Neutrophil (primary cell): ENCODE measurements at regions not wholly inside any gene's neighbourhood (a gene's known extent, or its start where the extent isn't known, plus 50 kb on each side); places are given as distances from the start of the nearest gene placed in this dataset.
A peak's percentile ranks its signal among the peaks of the same experiment; 100 is the strongest.

Experiments
- H3K27ac ChIP-seq: fragments of 200-600 bp; sonication (generic); 2 replicates; pipeline ENCODE4 v1.5.1; 2016; ENCODE audit warnings: mild to moderate bottlenecking, moderate library complexity
- H3K27me3 ChIP-seq: fragments of 200-600 bp; sonication (generic); 2 replicates; pipeline ENCODE4 v1.6.0; 2016; ENCODE audit warnings: mild to moderate bottlenecking
- H3K36me3 ChIP-seq: fragments of 200-600 bp; sonication (generic); 2 replicates; pipeline ENCODE4 v1.5.1; 2017
- H3K4me1 ChIP-seq, 2 experiments: fragments of 200-600 bp in 1 of 2; sonication (generic) in 1 of 2; 1 replicate in 1 of 2; 2 replicates in 1 of 2; pipeline versions ENCODE4 v1.5.1 to v1.6.1; 2013 to 2016; ENCODE audit warnings: low read depth in 1 of 2, low read length in 1 of 2, mild to moderate bottlenecking in 1 of 2, moderate library complexity in 1 of 2; ENCODE audit not compliant: control insufficient read depth in 1 of 2, insufficient read depth in 1 of 2
- H3K4me3 ChIP-seq, 2 experiments: fragments of 200-600 bp in 1 of 2; sonication (generic) in 1 of 2; 1 replicate in 1 of 2; 2 replicates in 1 of 2; pipeline ENCODE4 v1.5.1; 2013 to 2016; ENCODE audit warnings: low read depth in 1 of 2, low read length in 1 of 2, mild to moderate bottlenecking in 1 of 2, moderate library complexity in 1 of 2
- H3K9me3 ChIP-seq: fragments of 200-600 bp; sonication (generic); 2 replicates; pipeline ENCODE4 v1.5.1; 2016
- CTCF ChIP-seq: fragments of 200-600 bp; sonication (generic); IDR thresholded peaks from 2 replicates; pipeline ENCODE4 v1.5.1; 2016; ENCODE audit warnings: antibody characterized with exemption

- Histone ChIP-seq H3K4me1 (no peaks in the 10 kb centered on the region), H3K4me3 (no peak overlapping the region), H3K27me3 (peaks cover 45% of the 10 kb centered on the region), H3K27ac (no peak overlapping the region), H3K9me3 (no peaks in the 10 kb centered on the region), H3K36me3 (no peaks in the 10 kb centered on the region)
- no peak for TF ChIP-seq CTCF
These were observed 117.5 kb downstream of the ZNF330 start for GRCh38 chr4:141338238-141338637.

- TF ChIP-seq CTCF: no peak
- H3K27me3 ChIP-seq: peaks cover 34% of the 10 kb centered on the region
These were observed 118.7 kb downstream of the ZNF330 start for GRCh38 chr4:141339391-141339790.

GRCh38 chr4:141339966-141340365, 119.3 kb downstream of the ZNF330 start:
- no peaks in the 10 kb centered on the region for H3K4me1 ChIP-seq
- H3K27ac ChIP-seq: no peak overlapping the region
- H3K27me3 ChIP-seq: peaks cover 28% of the 10 kb centered on the region
- H3K36me3 ChIP-seq: no peaks in the 10 kb centered on the region
- H3K9me3 ChIP-seq: no peaks in the 10 kb centered on the region
- no peak overlapping the region for H3K4me3 ChIP-seq
- TF ChIP-seq CTCF: no peak

More at GRCh38 chr4:141339391-141339790, 118.7 kb downstream of the ZNF330 start:
- no peaks in the 10 kb centered on the region for H3K9me3 ChIP-seq
- H3K36me3 ChIP-seq: no peaks in the 10 kb centered on the region
- no peak overlapping the region for H3K27ac ChIP-seq
- H3K4me1 ChIP-seq: no peaks in the 10 kb centered on the region
- H3K4me3 ChIP-seq: no peak overlapping the region

- Histone ChIP-seq H3K36me3 (no peaks in the 10 kb centered on the region), H3K27me3 (peaks cover 23% of the 10 kb centered on the region), H3K4me3 (no peak overlapping the region), H3K27ac (no peak overlapping the region), H3K4me1 (no peaks in the 10 kb centered on the region), H3K9me3 (no peaks in the 10 kb centered on the region)
- no peak for TF ChIP-seq CTCF
These were observed 119.8 kb downstream of the ZNF330 start for GRCh38 chr4:141340458-141340857.

GRCh38 chr4:141346144-141346543, 125.4 kb downstream of the ZNF330 start:
- no peak overlapping the region for H3K4me3 ChIP-seq
- no peaks in the 10 kb centered on the region for H3K4me1 ChIP-seq
- H3K27ac ChIP-seq: no peak overlapping the region
- no peaks in the 10 kb centered on the region for H3K9me3 ChIP-seq
- no peak for TF ChIP-seq CTCF
- peaks cover 2% of the 10 kb centered on the region for H3K27me3 ChIP-seq
- no peaks in the 10 kb centered on the region for H3K36me3 ChIP-seq

GRCh38 chr4:141347684-141348083, 127.0 kb downstream of the ZNF330 start:
- Histone ChIP-seq H3K27ac (peak overlapping the region; percentile 6), H3K27me3 (no peaks in the 10 kb centered on the region), H3K36me3 (no peaks in the 10 kb centered on the region), H3K4me3 (no peak overlapping the region), H3K9me3 (no peaks in the 10 kb centered on the region), H3K4me1 (no peaks in the 10 kb centered on the region)
- no peak for TF ChIP-seq CTCF
